ENCODE measurements at regions not wholly inside any gene's neighbourhood (a gene's known extent, or its start where the extent isn't known, plus 50 kb on each side); places are given as distances from the start of the nearest gene placed in this dataset.

DNA sequence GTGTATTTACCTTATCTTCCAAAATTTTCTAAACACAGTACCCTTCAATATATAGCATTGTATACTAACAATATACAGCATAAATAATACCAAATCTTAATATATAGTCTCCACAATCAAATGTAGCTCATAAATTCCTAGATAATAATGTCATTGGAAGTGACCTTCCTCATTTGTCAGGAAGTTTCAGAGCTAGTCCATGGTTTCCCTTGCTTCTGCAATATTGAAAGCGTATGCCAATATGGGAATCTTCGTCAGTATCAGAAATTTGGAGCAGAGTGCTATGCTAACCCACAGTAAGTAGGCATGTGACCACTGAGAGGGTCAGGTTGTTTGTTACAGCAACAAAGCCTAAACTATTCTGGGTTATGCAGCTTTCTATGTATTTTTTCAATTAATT lies 774.9 kb upstream of the CDH10 start:
- Histone ChIP-seq H3K4me2 (ENCODE audit: insufficient read depth in 1 of 2, low read depth in 2 of 2, low read length in 2 of 2) (no peak overlapping the region), H3K23me2 (ENCODE audit: low read depth, low read length) (no peaks in the 10 kb centered on the region), H2BK5ac (ENCODE audit: low read depth, low read length) (no peak overlapping the region), H3K27me3 (replicated peaks in 1 of 4; ENCODE audit: control insufficient read depth in 3 of 4, extremely low read depth in 1 of 4, insufficient read depth in 3 of 4, low read length in 3 of 4) (no peaks in the 10 kb centered on the region), H4K8ac (ENCODE audit: extremely low read depth, insufficient read depth, low read length) (no peak overlapping the region), H4K5ac (ENCODE audit: insufficient read length, low read depth, low read length) (no peak overlapping the region), H3K4me3 (ENCODE audit: extremely low read depth in 1 of 4, insufficient read depth in 2 of 4, low read depth in 3 of 4, low read length in 4 of 4) (no peak overlapping the region), H4K91ac (replicated peaks; ENCODE audit: insufficient read length, low read length) (no peak overlapping the region), H2AK5ac (ENCODE audit: low read depth, low read length) (no peak overlapping the region), H3K9ac (replicated peaks in 1 of 4; ENCODE audit: extremely low read depth in 1 of 4, low read depth in 3 of 4, low read length in 3 of 4) (no peak overlapping the region), H4K20me1 (replicated peaks in 1 of 2; ENCODE audit: control insufficient read depth in 1 of 2, insufficient read depth in 2 of 2, low read length in 2 of 2) (peaks cover 8 to 10% of the 10 kb centered on the region in 2 experiments), H2BK20ac (ENCODE audit: low read length) (no peak overlapping the region), H3K23ac (ENCODE audit: insufficient read length) (no peak overlapping the region), H3K18ac (ENCODE audit: extremely low read depth, low read length) (no peak overlapping the region), H2BK120ac (replicated peaks; ENCODE audit: low read depth, low read length) (no peak overlapping the region), H3K14ac (ENCODE audit: insufficient read length) (no peak overlapping the region), H3K4ac (replicated peaks; ENCODE audit: insufficient read length, low read depth, low read length) (no peak overlapping the region), H3K9me3 (ENCODE audit: insufficient read depth in 2 of 2, low read depth in 1 of 2, low read length in 1 of 2) (no peaks in the 10 kb centered on the region), H3K27ac (ENCODE audit: low read depth, low read length) (no peak overlapping the region), H2BK15ac (ENCODE audit: low read length) (no peak overlapping the region), H2AFZ (ENCODE audit: low read length) (no peak overlapping the region), H3K56ac (replicated peaks; ENCODE audit: insufficient read length, low read depth, low read length) (no peak overlapping the region), H3K79me2 (ENCODE audit: control insufficient read depth in 1 of 2, insufficient read depth in 2 of 2, low read length in 2 of 2) (peaks cover 0 to 19% of the 10 kb centered on the region in 2 experiments; a peak in 2 of 4 replicates), H3K4me1 (replicated peaks in 1 of 4; ENCODE audit: control insufficient read depth in 3 of 4, insufficient read depth in 4 of 4, low read length in 3 of 4) (no peaks in the 10 kb centered on the region), H3K36me3 (ENCODE audit: control insufficient read depth in 2 of 4, insufficient read depth in 4 of 4, low read length in 3 of 4) (peaks cover 0 to 43% (median 4%) of the 10 kb centered on the region in 4 experiments; a peak in 3 of 8 replicates), H3K79me1 (ENCODE audit: low read depth, low read length) (no peaks in the 10 kb centered on the region), H2BK12ac (ENCODE audit: low read depth, low read length) (no peak overlapping the region)
- no peak for DNase-seq (ENCODE audit: low read depth in 1 of 2, low spot score in 2 of 2)
- FAIRE-seq: no peak
- 90% methylated on average over 2 of the region's 2 CpGs; no CpG with 5 or more reads in 1 of the 2 experiments for WGBS, 2 experiments (ENCODE audit: extremely low coverage in 1 of 2, insufficient coverage in 1 of 2, insufficient read length in 1 of 2, insufficient replicate concordance in 2 of 2, low coverage in 1 of 2, low lambda C conversion rate in 2 of 2, missing lambda C conversion rate in 1 of 2)
- ChIA-PET CTCF (ENCODE audit: partially characterized antibody) (no interaction called here), POLR2A (ENCODE audit: partially characterized antibody) (interaction anchor here (0.8 to 2.6 kb wide), 6 partner anchors 8 to 118 kb away, joined by 3 to 10 read pairs (median 5); no protein-coding TSS in a partner anchor)
- TF ChIP-seq MAFK (IDR thresholded peaks at IDR 0.05; ENCODE audit: low read depth, low read length) (no peak), POLR2AphosphoS5 (IDR thresholded peaks at IDR 0.05; ENCODE audit: low read depth, low read length) (peak; percentile 50), NANOG (IDR thresholded peaks at IDR 0.05; ENCODE audit: insufficient read depth, low read depth, low read length, poor library complexity, severe bottlenecking) (no peak), RBBP5 (IDR thresholded peaks at IDR 0.05; ENCODE audit: borderline replicate concordance, low read depth, low read length) (no peak), SP4 (IDR thresholded peaks at IDR 0.05; ENCODE audit: low read length) (no peak), KDM4A (IDR thresholded peaks at IDR 0.05; ENCODE audit: low read depth, low read length, severe bottlenecking) (no peak)
- TF ChIP-seq, protein P1, sequence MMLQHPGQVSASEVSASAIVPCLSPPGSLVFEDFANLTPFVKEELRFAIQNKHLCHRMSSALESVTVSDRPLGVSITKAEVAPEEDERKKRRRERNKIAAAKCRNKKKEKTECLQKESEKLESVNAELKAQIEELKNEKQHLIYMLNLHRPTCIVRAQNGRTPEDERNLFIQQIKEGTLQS (IDR thresholded peaks at IDR 0.05; ENCODE audit: insufficient read depth, low read depth, low read length): no peak

Data from H1 (cell line).